IMR-90 (cell line): ENCODE measurements at regions not wholly inside any gene's neighbourhood (a gene's known extent, or its start where the extent isn't known, plus 50 kb on each side); places are given as distances from the start of the nearest gene placed in this dataset.

Experiments used
- CEBPB ChIP-seq: IDR thresholded peaks from 2 replicates; pipeline ENCODE4 v1.6.1; 2012; ENCODE audit warnings: low read depth, low read length, improper control_type of control experiment
- CTCF ChIP-seq: conservative IDR thresholded peaks from 2 replicates; pipeline ENCODE4 v1.5.1; 2012; ENCODE audit warnings: mild to moderate bottlenecking, low read depth, low read length, improper control_type of control experiment
- RAD21 ChIP-seq: IDR thresholded peaks from 2 replicates; pipeline ENCODE4 v1.6.1; 2012; ENCODE audit warnings: low read length, improper control_type of control experiment

DNA sequence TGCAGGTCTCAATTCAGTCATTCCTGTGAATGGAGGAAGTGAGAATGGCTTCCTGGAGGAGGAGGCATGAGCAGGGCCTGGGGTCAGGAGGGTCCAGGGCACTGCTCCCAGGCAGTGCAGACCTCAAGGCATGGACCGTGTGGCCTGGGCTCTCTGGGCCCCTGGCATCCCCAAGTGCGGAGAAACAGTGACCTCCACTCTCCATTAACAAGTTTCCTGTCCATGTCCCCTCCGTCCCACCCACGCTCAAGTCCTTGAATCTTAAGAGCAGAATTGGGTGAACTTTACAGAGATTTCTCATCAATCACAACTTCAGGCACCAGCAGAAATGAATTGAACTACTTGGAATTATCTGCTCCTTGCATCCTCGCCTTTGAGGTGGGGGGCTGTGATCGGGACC, 211.1 kb downstream of the NPHP4 start:
- no peak for TF ChIP-seq CEBPB
- no peak for TF ChIP-seq RAD21
- no peak for TF ChIP-seq CTCF
